Renal cortex interstitium (tissue), 11 donors: ENCODE measurements at regions not wholly inside any gene's neighbourhood (a gene's known extent, or its start where the extent isn't known, plus 50 kb on each side); places are given as distances from the start of the nearest gene placed in this dataset.
A peak's percentile ranks its signal among the peaks of the same experiment; 100 is the strongest.
"Not testable (repeated sequence)": the region's sequence is repeated elsewhere in the genome, so short reads cannot be mapped to it uniquely, and the experiment has no call there.

Source experiments
- DNase-seq, 11 donors: peaks; one replicate each; pipeline ENCODE4 v3.0.0-alpha.2; 2013; ENCODE audit warnings: low read depth in 9 of 11, low spot score in 4 of 11; ENCODE audit errors: extremely low read depth in 1 of 11

- not testable (repeated sequence) for DNase-seq
Observed at GRCh38 chr1:112821307-112822063, 106.4 kb upstream of the PPM1J start.

- peak in 4 of 11 donors; percentile 36 to 57 (median 44) for DNase-seq
Observed at GRCh38 chr1:112818990-112819689, 104.0 kb upstream of the PPM1J start.

GRCh38 chr1:112817555-112818373 is 102.6 kb upstream of the PPM1J start:
- no peak for DNase-seq

- DNase-seq = no peak
Observed at GRCh38 chr1:112815376-112815775, 100.2 kb upstream of the PPM1J start.

GRCh38 chr1:112814645-112815044 is 99.5 kb upstream of the PPM1J start:
- not testable (repeated sequence) for DNase-seq

GRCh38 chr1:112808861-112809684 is 93.9 kb upstream of the PPM1J start:
- peak in 9 of 11 donors; percentile 36 to 60 (median 45) for DNase-seq

- no peak for DNase-seq
Observed at GRCh38 chr1:112807999-112808398, 92.9 kb upstream of the PPM1J start.

GRCh38 chr1:112807117-112807516 is 92.0 kb upstream of the PPM1J start:
- no peak for DNase-seq

GRCh38 chr1:112806090-112806642 is 91.0 kb upstream of the PPM1J start:
- DNase-seq = no peak

- no peak for DNase-seq
Observed at GRCh38 chr1:112805155-112805853, 90.2 kb upstream of the PPM1J start.

GRCh38 chr1:112803906-112804762 is 89.0 kb upstream of the PPM1J start:
- peak; percentile 38 to 70 (median 56) for DNase-seq

GRCh38 chr1:112800289-112800688 is 85.2 kb upstream of the PPM1J start:
- DNase-seq = no peak

GRCh38 chr1:112798292-112798691 is 83.2 kb upstream of the PPM1J start:
- no peak for DNase-seq

GRCh38 chr1:112797224-112797623 is 82.1 kb upstream of the PPM1J start:
- no peak for DNase-seq

GRCh38 chr1:112794654-112795239 is 79.6 kb upstream of the PPM1J start:
- DNase-seq = no peak

GRCh38 chr1:112793631-112794565 is 78.8 kb upstream of the PPM1J start:
- DNase-seq = no peak
